ENCODE measurements at regions not wholly inside any gene's neighbourhood (a gene's known extent, or its start where the extent isn't known, plus 50 kb on each side); places are given as distances from the start of the nearest gene placed in this dataset.

- H3K9me1 ChIP-seq (ENCODE audit: control insufficient read depth, extremely low read depth, insufficient read depth, low read length), result no peaks in the 10 kb centered on the region
Observed at GRCh38 chr12:82186282-82186681, 171.9 kb downstream of the CCDC59 start.

GRCh38 chr12:82184844-82185243, 173.3 kb downstream of the CCDC59 start:
- Histone ChIP-seq H4K20me1 (ENCODE audit: control insufficient read depth, extremely low read depth, insufficient read depth, low read length) (no peaks in the 10 kb centered on the region), H3K79me2 (ENCODE audit: control insufficient read depth, insufficient read depth, low read length) (no peaks in the 10 kb centered on the region), H3K36me3 (ENCODE audit: control insufficient read depth in 2 of 2, extremely low read depth in 1 of 2, insufficient read depth in 2 of 2, low read length in 2 of 2) (no peaks in the 10 kb centered on the region), H3K4me3 (ENCODE audit: control insufficient read depth in 2 of 3, extremely low read depth in 1 of 3, insufficient read depth in 2 of 3, low read depth in 1 of 3, low read length in 3 of 3) (no peak overlapping the region), H3K27ac (ENCODE audit: control insufficient read depth, insufficient read depth, low read length) (no peak overlapping the region), H3K27me3 (ENCODE audit: control insufficient read depth, extremely low read depth, insufficient read depth, low read length) (no peaks in the 10 kb centered on the region), H3K9me3 (ENCODE audit: control insufficient read depth, low read depth, low read length) (no peaks in the 10 kb centered on the region), H3K4me1 (ENCODE audit: control insufficient read depth, extremely low read depth, insufficient read depth, low read length) (no peaks in the 10 kb centered on the region), H3K4me2 (ENCODE audit: control insufficient read depth, extremely low read depth, insufficient read depth, low read depth, low read length) (no peak overlapping the region), H3K9me1 (ENCODE audit: control insufficient read depth, extremely low read depth, insufficient read depth, low read length) (no peaks in the 10 kb centered on the region), H3K9ac (ENCODE audit: control insufficient read depth, extremely low read depth, insufficient read depth, low read length) (no peak overlapping the region), H2AFZ (ENCODE audit: control insufficient read depth, low read length) (no peak overlapping the region)
- FAIRE-seq, result no peak
- TF ChIP-seq EZH2 (IDR thresholded peaks at IDR 0.05; ENCODE audit: low read length) (no peak), CTCF (optimal IDR thresholded peaks at IDR 0.05 in 1 of 3, IDR thresholded peaks at IDR 0.05 in 1 of 3, conservative IDR thresholded peaks at IDR 0.05 in 1 of 3; ENCODE audit: extremely low read depth in 1 of 3, insufficient read depth in 2 of 3, low read length in 3 of 3) (no peak)
- dilution Hi-C loops (cut with MboI; ENCODE audit: extremely low pct_ligation_motif_present, low sequenced_read_pairs), result no loop called here
- DNase-seq (ENCODE audit: low read depth, low spot score), result no peak

More at GRCh38 chr12:82186282-82186681, 171.9 kb downstream of the CCDC59 start:
- FAIRE-seq, result no peak
- Histone ChIP-seq H4K20me1 (ENCODE audit: control insufficient read depth, extremely low read depth, insufficient read depth, low read length) (no peaks in the 10 kb centered on the region), H3K4me2 (ENCODE audit: control insufficient read depth, extremely low read depth, insufficient read depth, low read depth, low read length) (no peak overlapping the region), H3K79me2 (ENCODE audit: control insufficient read depth, insufficient read depth, low read length) (no peaks in the 10 kb centered on the region), H3K9ac (ENCODE audit: control insufficient read depth, extremely low read depth, insufficient read depth, low read length) (no peak overlapping the region), H2AFZ (ENCODE audit: control insufficient read depth, low read length) (no peak overlapping the region), H3K27me3 (ENCODE audit: control insufficient read depth, extremely low read depth, insufficient read depth, low read length) (no peaks in the 10 kb centered on the region), H3K36me3 (ENCODE audit: control insufficient read depth in 2 of 2, extremely low read depth in 1 of 2, insufficient read depth in 2 of 2, low read length in 2 of 2) (no peaks in the 10 kb centered on the region), H3K27ac (ENCODE audit: control insufficient read depth, insufficient read depth, low read length) (no peak overlapping the region), H3K9me3 (ENCODE audit: control insufficient read depth, low read depth, low read length) (no peaks in the 10 kb centered on the region), H3K4me1 (ENCODE audit: control insufficient read depth, extremely low read depth, insufficient read depth, low read length) (no peaks in the 10 kb centered on the region), H3K4me3 (ENCODE audit: control insufficient read depth in 2 of 3, extremely low read depth in 1 of 3, insufficient read depth in 2 of 3, low read depth in 1 of 3, low read length in 3 of 3) (no peak overlapping the region)
- dilution Hi-C loops (cut with MboI; ENCODE audit: extremely low pct_ligation_motif_present, low sequenced_read_pairs), result no loop called here
- no peak for TF ChIP-seq EZH2 (IDR thresholded peaks at IDR 0.05; ENCODE audit: low read length)
- no peak for TF ChIP-seq CTCF (optimal IDR thresholded peaks at IDR 0.05 in 1 of 3, IDR thresholded peaks at IDR 0.05 in 1 of 3, conservative IDR thresholded peaks at IDR 0.05 in 1 of 3; ENCODE audit: extremely low read depth in 1 of 3, insufficient read depth in 2 of 3, low read length in 3 of 3)
- no peak for DNase-seq (ENCODE audit: low read depth, low spot score)
